ENCODE measurements at regions not wholly inside any gene's neighbourhood (a gene's known extent, or its start where the extent isn't known, plus 50 kb on each side); places are given as distances from the start of the nearest gene placed in this dataset.

GRCh38 chr1:98090351-98090750 is 169.5 kb upstream of the DPYD start:
- TF ChIP-seq YY1 (tag by site-specific recombination; IDR thresholded peaks at IDR 0.05), result no peak
- TF ChIP-seq, protein P1, sequence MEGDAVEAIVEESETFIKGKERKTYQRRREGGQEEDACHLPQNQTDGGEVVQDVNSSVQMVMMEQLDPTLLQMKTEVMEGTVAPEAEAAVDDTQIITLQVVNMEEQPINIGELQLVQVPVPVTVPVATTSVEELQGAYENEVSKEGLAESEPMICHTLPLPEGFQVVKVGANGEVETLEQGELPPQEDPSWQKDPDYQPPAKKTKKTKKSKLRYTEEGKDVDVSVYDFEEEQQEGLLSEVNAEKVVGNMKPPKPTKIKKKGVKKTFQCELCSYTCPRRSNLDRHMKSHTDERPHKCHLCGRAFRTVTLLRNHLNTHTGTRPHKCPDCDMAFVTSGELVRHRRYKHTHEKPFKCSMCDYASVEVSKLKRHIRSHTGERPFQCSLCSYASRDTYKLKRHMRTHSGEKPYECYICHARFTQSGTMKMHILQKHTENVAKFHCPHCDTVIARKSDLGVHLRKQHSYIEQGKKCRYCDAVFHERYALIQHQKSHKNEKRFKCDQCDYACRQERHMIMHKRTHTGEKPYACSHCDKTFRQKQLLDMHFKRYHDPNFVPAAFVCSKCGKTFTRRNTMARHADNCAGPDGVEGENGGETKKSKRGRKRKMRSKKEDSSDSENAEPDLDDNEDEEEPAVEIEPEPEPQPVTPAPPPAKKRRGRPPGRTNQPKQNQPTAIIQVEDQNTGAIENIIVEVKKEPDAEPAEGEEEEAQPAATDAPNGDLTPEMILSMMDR (tag by site-specific recombination; IDR thresholded peaks at IDR 0.05), result no peak
